HG02981 (cell line): ENCODE measurements at regions not wholly inside any gene's neighbourhood (a gene's known extent, or its start where the extent isn't known, plus 50 kb on each side); places are given as distances from the start of the nearest gene placed in this dataset.

Experiments
- ATAC-seq: cut with Tn5 transposase; IDR thresholded peaks from one replicate; pipeline ENCODE4 v1.9.1; 2021; ENCODE audit warnings: mild to moderate bottlenecking, moderate library complexity; ENCODE audit not compliant: unreplicated experiment

DNA sequence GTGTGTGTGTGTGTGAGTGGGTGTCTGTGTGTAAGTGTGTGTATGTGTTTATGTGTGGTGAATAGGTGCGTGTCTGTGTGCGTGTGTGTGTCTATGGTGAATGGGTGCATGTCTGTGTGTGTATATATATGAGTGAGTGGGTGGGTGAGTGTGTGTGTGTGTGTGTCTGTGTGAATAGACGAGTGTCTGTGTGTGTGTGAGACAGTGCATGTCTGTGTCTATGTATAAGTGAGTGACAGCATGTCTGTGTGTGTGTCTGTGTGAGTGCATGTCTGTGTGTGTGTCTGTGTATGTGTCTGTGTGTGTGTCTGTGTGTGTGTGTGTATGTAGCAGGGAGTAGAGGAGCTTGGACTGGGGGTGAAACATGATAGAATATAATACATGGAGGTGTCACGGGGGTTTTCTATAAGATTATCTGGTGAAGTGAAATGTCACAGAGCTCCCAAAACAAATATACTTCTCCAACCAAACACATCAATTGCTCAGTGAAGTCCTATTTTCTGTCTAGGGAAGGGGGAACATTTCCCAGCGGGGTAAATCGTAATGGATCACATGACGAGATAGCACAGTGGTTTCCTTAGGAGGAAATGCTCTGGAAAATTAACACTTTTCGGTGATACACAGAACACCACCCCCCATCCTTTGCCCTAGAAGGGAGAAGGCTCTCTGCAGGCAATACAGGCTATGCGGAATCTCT lies 723.3 kb upstream of the CELF2 start:
- no peak for ATAC-seq

DNA sequence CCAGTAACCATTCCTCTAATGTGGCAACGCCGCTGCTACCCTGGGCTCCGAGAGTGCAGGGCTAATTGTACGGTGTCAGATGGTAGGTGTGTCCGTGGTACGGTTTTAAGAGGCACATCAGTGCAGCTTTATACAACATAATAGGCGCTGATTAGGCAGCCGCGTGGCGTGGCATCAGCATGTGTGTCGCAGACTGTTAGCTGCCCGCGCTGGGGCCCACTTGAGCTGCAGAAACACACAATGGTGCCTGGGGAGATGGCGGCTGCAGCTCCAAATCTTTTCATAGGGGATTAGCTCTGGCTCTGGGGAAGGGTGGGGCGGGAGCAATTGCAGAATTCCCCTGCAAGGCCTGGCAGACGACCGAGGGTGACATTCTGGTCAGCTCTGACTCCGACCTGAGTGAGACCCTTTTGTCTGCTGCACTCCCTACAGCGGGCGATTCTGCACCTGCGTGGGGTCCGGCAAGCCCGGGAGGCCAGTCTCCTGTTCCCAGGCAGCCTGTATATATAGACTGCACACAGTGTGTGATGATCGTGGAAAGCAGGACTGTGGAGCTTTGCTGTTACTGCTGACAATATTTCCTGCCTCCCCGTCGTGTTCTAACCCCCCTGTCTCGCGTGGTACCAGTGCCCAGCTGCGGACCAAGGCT lies 722.7 kb upstream of the CELF2 start:
- no peak for ATAC-seq

DNA sequence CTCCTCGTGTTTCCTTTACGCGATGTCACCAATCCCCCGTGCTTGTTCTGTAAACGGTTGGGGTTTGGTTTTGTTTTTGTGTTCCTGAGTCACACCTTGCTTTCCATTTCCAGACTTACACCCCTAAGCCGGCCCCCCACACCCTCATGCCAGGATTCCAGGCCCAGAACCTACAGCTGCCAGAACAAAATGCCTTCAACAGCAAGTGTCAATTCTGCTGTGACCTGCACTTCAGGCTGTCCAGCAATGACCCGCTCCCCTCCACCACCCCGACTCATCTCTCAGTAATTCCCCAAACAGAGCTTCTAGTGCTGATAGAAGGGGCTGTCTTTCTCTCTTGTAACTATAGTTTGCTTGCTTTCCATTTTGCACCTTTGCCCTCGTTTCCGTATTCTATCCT lies 722.1 kb upstream of the CELF2 start:
- no peak for ATAC-seq

DNA sequence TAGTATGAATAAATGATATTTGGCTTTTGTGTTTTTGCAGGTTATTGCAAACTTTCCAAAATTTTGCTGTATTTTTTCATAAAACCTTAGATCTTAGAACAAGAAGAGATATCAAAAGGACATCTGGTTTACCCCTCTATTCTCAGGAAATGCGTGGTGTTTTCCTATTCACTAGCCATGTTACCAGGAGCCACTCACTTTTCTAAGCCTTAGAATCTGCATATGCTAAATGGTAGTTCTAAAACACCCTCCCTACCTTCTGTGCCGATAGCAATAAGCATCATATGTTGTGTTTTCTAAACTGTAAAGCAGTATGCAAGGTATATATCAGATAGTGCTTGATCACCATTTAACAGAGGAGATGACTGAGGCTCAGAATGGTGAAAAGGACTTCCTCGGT lies 715.0 kb upstream of the CELF2 start:
- no peak for ATAC-seq

DNA sequence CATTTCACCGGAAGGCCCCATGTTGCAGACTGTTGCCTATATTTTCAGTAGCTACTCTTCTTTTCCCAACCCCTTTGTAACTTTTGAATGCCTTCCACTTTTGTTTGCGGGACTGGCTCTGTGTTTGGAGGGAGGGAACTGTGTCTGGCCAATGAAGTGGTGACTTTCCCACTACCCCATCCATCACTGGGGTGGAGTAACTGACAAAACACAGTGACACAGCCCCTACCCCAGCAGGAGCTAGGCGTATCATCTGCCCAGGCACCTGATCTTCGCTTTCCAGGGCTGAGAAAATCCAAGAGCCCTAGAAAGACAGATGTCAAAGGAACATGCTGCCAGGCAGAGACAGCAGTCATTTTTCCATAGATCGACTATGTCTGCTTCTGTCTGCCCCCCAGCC lies 710.6 kb upstream of the CELF2 start:
- ATAC-seq, result no peak

DNA sequence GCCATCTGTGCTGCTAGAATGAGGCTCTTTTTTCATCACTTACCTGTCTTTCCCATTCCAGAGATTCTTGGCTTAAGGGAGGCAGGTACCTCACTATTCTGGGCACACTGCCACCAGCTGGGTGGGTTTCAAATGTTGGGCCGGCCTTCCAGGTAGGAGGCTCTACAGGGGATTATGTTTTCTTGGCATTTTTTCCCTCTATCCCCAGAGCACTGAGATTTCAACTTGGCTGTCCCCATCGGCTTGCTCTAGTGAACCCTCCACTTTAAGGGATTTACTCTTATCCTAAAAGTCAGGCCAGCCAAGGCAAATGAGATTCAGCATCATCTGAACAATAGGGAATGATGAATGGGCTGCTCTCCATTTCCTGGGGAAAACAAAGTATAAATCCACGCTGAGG lies 710.1 kb upstream of the CELF2 start:
- no peak for ATAC-seq

DNA sequence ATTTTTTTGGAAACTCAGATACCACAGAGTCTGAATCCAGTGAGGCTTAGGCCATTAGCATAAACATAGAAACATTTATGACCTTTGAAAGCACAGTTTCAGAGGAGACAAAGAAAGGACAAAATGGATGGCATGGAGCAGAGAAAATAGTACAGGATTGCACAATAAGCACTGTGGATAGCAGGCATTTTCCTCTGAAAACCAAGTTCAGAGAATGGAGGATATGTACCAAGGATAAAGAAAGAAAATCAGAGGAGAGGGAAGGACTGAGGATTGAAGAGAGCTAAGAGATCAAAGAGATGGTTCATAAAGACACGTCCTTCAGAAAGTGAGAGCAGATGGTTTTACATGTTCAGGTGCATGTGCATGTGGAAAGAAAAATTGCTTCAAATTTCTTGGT lies 707.2 kb upstream of the CELF2 start:
- no peak for ATAC-seq

DNA sequence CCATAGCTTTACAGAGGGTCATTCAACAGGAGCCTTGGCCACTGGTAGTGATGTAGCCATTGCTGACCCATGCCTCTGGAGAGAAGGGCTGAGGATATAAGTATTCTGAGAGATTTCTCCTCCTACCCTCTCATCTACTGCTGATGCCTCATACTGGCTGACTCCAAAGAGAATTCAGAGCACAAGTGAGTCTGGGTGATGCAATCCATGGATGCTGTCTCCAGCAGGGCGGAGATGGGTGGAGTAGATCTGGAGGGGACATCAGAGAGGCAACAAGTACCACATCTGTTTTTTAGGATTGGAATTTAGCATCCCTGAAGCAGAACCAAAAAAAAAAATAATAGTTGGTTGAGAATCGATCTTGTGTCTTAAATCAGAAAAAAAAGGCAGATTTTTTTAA lies 705.7 kb upstream of the CELF2 start:
- ATAC-seq, result no peak

DNA sequence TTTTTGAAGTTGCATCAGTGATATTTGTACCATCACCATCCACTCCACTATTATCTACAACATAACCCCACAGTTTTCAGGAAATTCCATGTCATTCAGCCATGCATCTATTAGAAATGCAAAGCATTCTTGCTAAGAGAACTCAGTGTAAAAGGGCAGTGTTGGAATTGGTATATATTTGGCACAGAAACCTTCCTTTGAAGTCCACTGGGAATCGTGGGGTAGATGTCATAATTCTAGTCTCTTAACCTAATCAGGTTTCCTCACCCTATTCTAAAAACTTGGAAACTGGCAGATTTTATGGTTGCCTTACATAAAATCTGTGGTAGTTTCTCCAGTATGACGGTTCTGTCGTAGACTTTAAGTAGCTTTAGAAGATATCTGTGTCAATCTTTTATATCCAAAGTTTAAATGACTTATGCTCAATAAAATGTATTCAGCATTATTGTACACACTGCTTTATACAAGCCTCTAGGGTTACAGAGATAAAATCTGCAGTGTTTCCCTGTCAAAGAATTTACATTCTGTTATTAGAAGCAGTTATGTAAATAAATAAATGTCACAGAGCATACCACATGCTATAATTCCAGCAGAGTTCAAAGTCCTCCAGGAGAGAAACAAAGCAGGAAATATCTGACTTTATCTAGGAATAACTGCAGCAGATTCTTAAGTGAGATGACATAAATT lies 704.4 kb upstream of the CELF2 start:
- ATAC-seq, result no peak

DNA sequence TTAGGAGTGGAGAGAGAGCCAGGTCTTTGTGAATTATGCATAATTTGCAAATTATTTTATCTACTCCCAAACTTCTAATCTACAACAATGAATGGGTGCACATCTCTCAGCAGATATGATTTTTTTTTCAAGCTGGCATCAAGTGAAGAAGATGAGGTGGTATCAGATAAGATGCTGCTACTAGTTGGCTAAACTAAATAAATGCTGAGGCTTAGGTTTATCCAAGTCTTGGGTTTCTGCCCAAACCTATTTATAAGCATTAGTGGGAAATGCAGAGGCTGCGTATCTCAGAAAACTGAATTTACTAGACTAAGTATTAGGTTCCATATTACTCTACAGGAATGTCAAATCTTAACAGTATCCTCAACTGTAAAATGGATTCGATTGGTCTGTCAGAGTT lies 703.0 kb upstream of the CELF2 start:
- no peak for ATAC-seq

DNA sequence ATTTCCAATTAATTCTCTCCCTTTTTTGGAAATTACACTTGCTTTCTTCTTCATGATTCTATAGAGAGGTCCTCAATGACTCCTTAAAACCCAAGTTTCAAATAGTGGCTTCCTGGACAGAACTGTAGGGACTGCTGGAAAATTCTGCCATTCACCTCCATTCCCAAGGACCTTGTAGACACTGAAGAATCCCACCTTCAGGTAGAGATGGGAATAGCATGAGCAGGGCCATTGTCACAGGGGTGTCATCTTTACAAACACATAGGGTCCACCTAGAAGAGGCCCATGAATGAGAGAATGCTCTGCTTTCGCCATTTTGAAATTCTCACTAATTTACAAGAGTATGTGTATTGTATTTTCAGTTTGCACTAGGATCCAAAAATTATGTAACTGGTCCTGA lies 701.7 kb upstream of the CELF2 start:
- no peak for ATAC-seq

DNA sequence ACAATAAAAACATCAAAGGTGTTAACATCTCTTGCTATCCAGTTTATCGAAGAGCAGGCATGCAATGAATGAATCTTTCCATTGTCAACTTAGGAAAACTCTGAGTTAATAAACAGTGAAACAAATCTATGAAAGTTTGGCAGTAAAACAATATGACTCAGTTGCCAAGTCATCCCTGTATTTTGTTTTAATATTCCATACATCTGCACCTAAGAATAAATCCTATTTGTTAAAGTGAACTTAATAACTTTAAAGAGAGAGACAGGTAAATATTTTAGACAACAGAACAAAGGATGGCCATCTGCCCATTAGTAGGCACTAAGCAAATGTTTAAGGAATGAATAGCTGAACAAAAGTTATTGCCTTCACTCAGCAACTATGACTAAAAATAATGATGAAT lies 700.5 kb upstream of the CELF2 start:
- no peak for ATAC-seq

DNA sequence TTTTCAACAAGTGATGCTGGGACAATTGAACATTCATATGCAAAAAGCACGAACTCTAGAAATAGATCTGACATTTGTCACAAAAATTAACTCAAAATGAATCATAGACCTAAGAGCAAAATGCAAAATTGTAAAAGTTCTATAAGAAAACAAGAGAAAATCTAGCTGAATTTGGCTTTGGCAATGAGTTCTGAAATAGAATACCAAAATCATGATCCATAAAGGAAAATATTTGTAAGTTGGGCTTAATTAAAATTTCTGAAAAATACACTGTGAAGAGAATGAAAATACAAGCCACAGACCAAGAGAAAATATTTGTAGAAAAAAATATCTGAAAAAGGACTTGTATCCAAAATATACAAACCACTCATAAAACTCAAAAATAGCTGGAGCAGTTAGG lies 698.8 kb upstream of the CELF2 start:
- ATAC-seq, result no peak

DNA sequence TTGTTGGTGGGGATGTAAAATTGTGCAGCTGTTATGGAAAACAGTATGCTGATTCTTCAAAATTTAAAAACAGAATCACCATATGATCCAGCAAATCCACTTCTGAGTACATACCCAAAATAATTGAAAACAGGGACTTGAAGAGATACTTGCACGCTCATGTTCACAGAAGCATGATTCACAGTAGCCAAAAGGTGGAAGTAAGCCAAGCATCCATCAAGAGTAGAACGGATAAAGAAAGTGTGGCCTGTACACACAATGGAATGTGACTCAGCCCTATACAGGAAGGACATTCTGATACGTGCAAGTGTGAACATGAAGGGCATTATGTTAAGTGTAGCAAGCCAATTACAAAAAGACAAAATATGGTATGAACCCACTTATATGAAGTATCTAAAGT lies 696.7 kb upstream of the CELF2 start:
- ATAC-seq, result no peak

DNA sequence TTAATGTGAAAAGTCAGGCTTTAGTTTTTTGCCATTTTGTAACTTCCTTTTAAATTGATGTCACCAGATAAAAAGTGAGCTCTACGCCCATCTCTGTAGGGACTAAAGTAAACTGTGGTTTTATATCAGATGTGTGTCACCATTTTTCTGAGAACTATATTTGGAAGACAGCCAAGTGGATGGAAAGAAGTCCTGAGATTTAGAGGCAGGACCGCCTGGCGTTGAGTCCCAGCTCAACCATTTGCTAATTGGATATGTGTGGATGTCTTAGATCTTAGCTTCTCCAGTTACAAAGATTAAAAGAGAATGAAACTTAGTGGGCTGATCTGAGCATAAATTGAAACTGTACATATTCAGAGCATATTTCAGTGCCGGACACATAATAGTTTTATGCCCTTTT lies 691.6 kb upstream of the CELF2 start:
- ATAC-seq, result no peak

DNA sequence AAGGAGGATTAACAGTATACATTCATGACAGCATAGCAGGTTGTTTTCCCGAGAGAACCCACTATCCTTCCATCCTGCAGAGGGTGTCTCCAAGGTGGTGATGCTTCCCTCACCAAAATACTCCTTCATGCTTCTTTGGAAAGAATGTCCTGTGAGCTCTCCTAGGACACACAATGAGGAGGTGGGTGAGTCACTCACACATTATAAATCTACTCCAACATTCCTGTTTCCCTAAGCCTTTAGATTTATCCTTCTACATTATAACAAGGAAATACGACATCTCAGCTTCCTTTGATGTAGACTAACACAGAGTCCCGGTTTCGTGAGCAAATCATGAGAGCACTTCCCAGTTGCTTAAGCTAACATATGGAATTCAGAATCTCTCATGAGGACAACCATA lies 689.7 kb upstream of the CELF2 start:
- no peak for ATAC-seq

DNA sequence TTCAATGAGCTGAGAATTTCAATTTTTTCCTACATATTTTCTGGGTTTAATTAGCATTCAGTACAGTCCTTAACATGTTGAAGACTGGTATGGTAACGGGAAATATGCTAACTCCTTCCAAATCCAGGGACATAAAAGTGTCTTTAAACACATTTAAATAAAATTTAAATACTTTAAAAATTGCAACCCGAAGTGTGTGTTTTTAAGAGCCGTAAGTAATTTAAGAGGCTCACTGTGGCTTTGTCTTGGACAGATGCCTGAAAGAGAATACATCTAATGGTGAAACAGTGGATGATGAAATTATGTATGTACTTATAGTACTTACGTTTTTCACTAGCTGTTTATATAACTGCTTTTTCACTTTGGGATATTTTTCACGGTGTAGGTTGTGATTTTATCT lies 687.3 kb upstream of the CELF2 start:
- ATAC-seq, result no peak

DNA sequence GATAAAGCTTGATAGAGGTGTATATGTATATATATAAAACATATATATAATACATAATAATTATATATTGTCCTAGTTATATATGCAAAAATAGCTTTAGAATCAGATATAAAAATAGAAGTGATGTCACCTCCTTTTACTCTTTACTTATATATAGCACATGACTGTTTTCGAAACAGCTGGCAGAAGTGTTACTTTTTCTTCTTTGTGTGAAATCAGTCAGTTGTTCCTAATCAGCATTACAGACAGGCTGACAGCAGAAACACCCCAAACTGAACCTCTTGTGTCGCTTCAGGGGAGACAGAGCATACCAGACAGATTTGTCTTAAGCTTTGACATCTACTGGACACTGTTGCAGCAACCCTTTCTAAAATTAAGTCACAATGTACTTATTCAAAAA lies 684.9 kb upstream of the CELF2 start:
- ATAC-seq, result no peak

DNA sequence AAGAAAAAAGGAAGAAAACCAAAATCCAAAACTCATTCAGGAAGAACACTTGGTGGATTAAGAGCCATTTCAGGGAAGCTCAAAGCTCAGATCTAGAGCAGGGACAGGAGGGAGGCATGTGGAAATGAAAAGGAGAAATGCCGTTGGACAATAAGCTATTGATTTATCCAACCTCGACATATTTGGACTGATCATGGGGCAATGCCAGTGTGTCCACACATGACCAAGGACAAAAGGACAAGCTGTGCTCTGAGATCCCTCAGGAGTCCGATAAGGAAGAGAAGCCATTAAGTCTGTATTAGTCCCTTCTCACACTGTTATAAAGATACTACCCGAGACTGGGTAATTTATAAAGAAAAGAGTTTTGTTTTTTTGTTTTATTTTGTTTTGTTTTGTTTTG lies 684.0 kb upstream of the CELF2 start:
- ATAC-seq, result no peak

DNA sequence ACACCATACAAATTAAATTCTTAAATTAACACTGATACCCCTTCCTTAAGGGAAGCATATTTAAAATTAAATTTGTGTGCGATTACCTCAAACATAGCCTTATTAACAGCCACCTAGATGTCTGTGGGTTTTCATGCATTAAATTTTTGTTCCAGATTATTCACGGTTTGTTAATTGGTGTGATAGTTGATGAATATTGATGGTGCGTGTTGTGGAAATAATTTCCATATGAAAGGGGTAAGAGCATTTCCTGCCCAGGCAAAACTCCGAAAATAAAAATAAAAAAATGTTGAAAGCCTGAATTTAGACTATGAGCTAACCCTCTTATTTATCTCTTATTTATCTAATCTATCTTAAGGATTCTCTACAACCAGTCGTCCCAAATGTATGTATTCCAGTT lies 679.3 kb upstream of the CELF2 start:
- no peak for ATAC-seq

DNA sequence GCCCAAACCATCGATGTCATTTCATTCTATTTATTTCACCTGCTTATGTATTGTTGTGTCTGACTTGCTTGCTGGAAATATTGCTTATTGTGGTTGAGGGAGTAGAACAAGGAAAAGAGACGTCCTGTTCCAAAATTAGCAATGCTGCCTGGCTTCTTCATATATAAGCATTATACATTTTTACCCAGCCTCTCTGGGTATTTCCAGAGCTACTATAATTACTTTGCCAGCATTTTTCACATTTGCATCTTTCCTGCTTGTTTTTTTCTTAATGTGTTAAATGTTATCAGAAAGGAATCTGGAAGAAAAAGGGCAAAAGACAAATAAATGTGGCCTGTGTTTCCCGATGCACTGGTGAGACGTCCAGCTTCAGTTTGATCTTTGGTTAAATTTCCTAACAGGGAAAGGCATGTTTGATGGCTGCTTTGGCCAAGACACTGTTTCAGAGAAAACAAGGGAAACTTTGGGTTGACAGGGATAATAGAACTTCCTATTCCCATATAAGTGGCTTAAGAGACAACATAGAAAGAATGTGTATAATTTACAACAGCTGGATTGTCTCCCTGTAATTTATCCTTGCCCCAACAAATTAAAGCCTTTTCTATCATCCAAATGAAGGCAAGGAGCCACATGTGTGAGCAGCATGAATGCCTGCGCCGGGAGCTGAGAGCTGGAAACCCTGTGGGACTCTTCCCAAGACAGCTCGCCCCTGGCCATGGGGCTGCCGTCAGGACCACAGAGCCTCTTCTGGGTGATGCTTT lies 671.1 kb upstream of the CELF2 start:
- ATAC-seq, result no peak

DNA sequence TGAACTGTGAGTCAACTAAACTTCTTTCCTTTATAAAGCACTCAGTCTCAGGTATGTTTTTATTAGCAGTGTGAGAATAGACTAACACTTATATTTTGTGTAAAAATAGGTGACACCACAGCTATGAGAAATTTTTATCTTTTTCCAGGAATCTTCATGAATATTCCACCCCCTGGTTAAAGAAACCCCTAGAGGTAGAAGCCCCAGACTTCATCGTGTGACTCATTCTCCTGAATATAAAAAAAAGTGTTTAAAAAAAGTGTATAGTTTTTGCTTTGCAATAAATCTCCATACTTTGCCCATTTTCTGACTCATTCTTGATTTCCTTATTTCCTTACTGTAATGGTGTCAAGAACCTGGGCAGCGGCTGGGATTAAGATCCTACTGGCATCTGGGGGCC lies 667.6 kb upstream of the CELF2 start:
- ATAC-seq, result no peak
